A549 (cell line): ENCODE measurements at regions not wholly inside any gene's neighbourhood (a gene's known extent, or its start where the extent isn't known, plus 50 kb on each side); places are given as distances from the start of the nearest gene placed in this dataset.

Source experiments
- BCL3 ChIP-seq: fragments of >200 bp; sonication (Bioruptor Twin); formaldehyde crosslinking; IDR thresholded peaks from 3 replicates; pipeline ENCODE4 v1.6.1; 2016
- CTCF ChIP-seq: fragments of >200 bp; sonication (Bioruptor Twin); formaldehyde crosslinking; IDR thresholded peaks from 3 replicates; pipeline ENCODE4 v1.5.1; 2016
- E2F6 ChIP-seq: IDR thresholded peaks from 2 replicates; pipeline ENCODE4 v1.6.1; 2012; ENCODE audit warnings: low read depth, borderline replicate concordance
- EP300 ChIP-seq, 2 experiments: fragments of >200 bp; sonication (Bioruptor Twin); formaldehyde crosslinking; IDR thresholded peaks; 2 replicates in 1 of 2; 3 replicates in 1 of 2; pipeline ENCODE4 v1.6.1; 2016 to 2017
- FOSB ChIP-seq: fragments of 250-450 bp; sonication (Bioruptor Pico); IDR thresholded peaks from 2 replicates; pipeline ENCODE4 v1.5.0; 2020; ENCODE audit warnings: mild to moderate bottlenecking, moderate library complexity
- HDAC2 ChIP-seq: fragments of 200-600 bp; sonication (generic); IDR thresholded peaks from 2 replicates; pipeline ENCODE4 v1.6.1; 2016
- KDM1A ChIP-seq: fragments of 200-600 bp; sonication (generic); IDR thresholded peaks from 2 replicates; pipeline ENCODE4 v1.6.1; 2016; ENCODE audit warnings: low read depth, mild to moderate bottlenecking
- MAFK ChIP-seq: fragments of 450-650 bp; IDR thresholded peaks from 2 replicates; pipeline ENCODE4 v1.6.1; 2014; ENCODE audit not compliant: partially characterized antibody
- MAX ChIP-seq: IDR thresholded peaks from 2 replicates; pipeline ENCODE4 v1.6.1; 2012
- MYC ChIP-seq: IDR thresholded peaks from 2 replicates; pipeline ENCODE4 v1.6.1; 2012; ENCODE audit warnings: mild to moderate bottlenecking, inconsistent platforms, low read length, improper control_type of control experiment, borderline replicate concordance
- POLR2A ChIP-seq: IDR thresholded peaks from 2 replicates; pipeline ENCODE4 v1.6.1; 2012; ENCODE audit warnings: mild to moderate bottlenecking, low read length
- POLR2AphosphoS2 ChIP-seq: conservative IDR thresholded peaks from 2 replicates; pipeline ENCODE4 v1.6.1; 2012; ENCODE audit warnings: low read length, improper control_type of control experiment, inconsistent platforms
- RAD21 ChIP-seq, 2 experiments: fragments of >200 bp in 1 of 2; sonication (Bioruptor Twin) in 1 of 2; formaldehyde crosslinking in 1 of 2; IDR thresholded peaks in 1 of 2; conservative IDR thresholded peaks in 1 of 2; 2 replicates in 1 of 2; 3 replicates in 1 of 2; pipeline ENCODE4 v1.6.1; 2012 to 2018; ENCODE audit warnings: inconsistent platforms in 1 of 2
- RFX5 ChIP-seq: fragments of 450-650 bp; IDR thresholded peaks from 2 replicates; pipeline ENCODE4 v1.7.1; 2014; ENCODE audit warnings: antibody characterized with exemption, mild to moderate bottlenecking, moderate library complexity

GRCh38 chr10:78787125-78787524 lies 281.6 kb upstream of the ZMIZ1 start:
- no peak for TF ChIP-seq CTCF
- TF ChIP-seq MYC = no peak
- TF ChIP-seq MAFK = no peak
- no peak for TF ChIP-seq KDM1A
- TF ChIP-seq BCL3 = no peak
- no peak for TF ChIP-seq FOSB (CRISPR knock-in tag)
- no peak for TF ChIP-seq EP300 (IDR thresholded peaks at IDR 0.05)
- no peak for TF ChIP-seq POLR2A
- no peak for TF ChIP-seq E2F6
- no peak for TF ChIP-seq RFX5
- no peak for TF ChIP-seq MAX
- TF ChIP-seq POLR2AphosphoS2 = no peak
- no peak for TF ChIP-seq RAD21 (conservative IDR thresholded peaks at IDR 0.05 in 1 of 2, IDR thresholded peaks at IDR 0.05 in 1 of 2)
- no peak for TF ChIP-seq HDAC2
